ENCODE measurements at regions not wholly inside any gene's neighbourhood (a gene's known extent, or its start where the extent isn't known, plus 50 kb on each side); places are given as distances from the start of the nearest gene placed in this dataset.
"Not testable (repeated sequence)": the region's sequence is repeated elsewhere in the genome, so short reads cannot be mapped to it uniquely, and the experiment has no call there.

DNA sequence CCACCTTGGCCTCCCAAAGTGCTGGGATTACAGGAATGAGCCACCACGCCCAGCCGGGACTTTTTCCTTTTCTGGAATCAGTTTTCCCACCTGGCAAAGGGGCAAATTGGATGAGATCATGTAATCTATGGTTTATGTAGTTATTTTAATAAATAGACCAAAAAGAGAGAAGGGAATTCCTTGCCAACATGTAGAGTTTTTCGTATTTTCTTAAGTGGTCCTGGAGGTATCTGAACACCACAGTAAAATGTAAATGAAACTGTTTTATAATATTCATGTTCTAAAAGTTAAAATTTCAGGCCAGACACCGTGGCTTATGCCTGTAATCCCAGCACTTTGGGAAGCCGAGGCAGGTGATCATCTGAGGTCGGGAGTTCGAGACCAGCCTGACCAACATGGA is 185.1 kb upstream of the ZNF217 start:
- TF ChIP-seq, protein P1, sequence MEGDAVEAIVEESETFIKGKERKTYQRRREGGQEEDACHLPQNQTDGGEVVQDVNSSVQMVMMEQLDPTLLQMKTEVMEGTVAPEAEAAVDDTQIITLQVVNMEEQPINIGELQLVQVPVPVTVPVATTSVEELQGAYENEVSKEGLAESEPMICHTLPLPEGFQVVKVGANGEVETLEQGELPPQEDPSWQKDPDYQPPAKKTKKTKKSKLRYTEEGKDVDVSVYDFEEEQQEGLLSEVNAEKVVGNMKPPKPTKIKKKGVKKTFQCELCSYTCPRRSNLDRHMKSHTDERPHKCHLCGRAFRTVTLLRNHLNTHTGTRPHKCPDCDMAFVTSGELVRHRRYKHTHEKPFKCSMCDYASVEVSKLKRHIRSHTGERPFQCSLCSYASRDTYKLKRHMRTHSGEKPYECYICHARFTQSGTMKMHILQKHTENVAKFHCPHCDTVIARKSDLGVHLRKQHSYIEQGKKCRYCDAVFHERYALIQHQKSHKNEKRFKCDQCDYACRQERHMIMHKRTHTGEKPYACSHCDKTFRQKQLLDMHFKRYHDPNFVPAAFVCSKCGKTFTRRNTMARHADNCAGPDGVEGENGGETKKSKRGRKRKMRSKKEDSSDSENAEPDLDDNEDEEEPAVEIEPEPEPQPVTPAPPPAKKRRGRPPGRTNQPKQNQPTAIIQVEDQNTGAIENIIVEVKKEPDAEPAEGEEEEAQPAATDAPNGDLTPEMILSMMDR (IDR thresholded peaks at IDR 0.05; ENCODE audit: unreplicated experiment), result no peak
- Mint-ChIP-seq H3K36me3 (ENCODE audit: low read depth, unreplicated experiment) (no peaks in the 10 kb centered on the region), H3K4me3 (ENCODE audit: unreplicated experiment) (no peak overlapping the region), H3K27ac (ENCODE audit: unreplicated experiment) (no peak overlapping the region), H3K27me3 (ENCODE audit: unreplicated experiment) (no peaks in the 10 kb centered on the region), H3K4me1 (ENCODE audit: unreplicated experiment) (no peaks in the 10 kb centered on the region), H3K9me3 (ENCODE audit: unreplicated experiment) (no peaks in the 10 kb centered on the region)
- DNase-seq (ENCODE audit: low spot score), result no peak

DNA sequence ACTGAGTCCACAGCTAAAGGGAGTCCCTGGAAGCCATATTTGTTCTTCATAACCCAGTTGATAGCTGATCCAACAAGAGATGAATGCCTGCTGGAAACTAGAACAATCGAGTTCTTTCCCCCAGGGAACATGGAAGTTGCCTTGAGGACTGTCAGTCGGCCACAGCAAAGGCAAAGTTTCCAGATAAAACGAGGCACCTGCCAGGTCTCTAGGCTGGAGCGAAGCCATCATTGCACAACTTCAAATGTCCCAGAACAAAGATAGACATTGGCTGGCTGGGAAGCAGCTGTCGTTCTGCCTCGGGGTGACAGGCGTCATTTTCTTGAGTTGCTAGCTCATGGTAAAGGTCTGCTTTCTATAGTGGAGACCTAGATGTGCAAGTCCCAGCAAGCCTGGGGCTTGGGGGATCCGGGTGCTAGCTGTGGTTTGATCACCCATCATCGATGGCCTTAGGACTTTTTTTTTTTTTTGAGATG is 184.4 kb upstream of the ZNF217 start:
- TF ChIP-seq, protein P1 (IDR thresholded peaks at IDR 0.05; ENCODE audit: unreplicated experiment), result no peak
- H3K36me3 Mint-ChIP-seq (ENCODE audit: low read depth, unreplicated experiment), result no peaks in the 10 kb centered on the region
- no peak overlapping the region for H3K27ac Mint-ChIP-seq (ENCODE audit: unreplicated experiment)
- H3K9me3 Mint-ChIP-seq (ENCODE audit: unreplicated experiment), result no peaks in the 10 kb centered on the region
- no peaks in the 10 kb centered on the region for H3K27me3 Mint-ChIP-seq (ENCODE audit: unreplicated experiment)
- H3K4me3 Mint-ChIP-seq (ENCODE audit: unreplicated experiment), result no peak overlapping the region
- no peaks in the 10 kb centered on the region for H3K4me1 Mint-ChIP-seq (ENCODE audit: unreplicated experiment)
- no peak for DNase-seq (ENCODE audit: low spot score)

DNA sequence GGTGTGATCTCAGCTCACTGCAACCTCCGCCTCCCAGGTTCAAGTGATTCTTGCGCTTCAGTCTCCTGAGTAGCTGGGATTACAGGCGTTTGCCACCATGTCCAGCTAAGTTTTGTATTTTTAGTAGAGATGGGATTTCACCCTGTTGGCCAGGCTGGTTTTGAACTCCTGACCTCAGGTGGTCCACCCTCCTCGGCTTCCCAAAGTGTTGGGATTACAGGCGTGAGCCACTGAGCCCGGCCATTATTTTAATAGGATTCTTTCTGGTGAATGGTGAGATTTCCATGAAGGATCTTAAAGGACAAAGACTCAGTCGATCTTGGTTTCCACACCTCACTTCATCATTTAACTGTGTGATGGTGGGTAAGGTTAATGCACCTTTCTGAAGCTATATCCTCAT is 183.8 kb upstream of the ZNF217 start:
- H3K27ac Mint-ChIP-seq (ENCODE audit: unreplicated experiment); H3K4me1 Mint-ChIP-seq (ENCODE audit: unreplicated experiment); H3K4me3 Mint-ChIP-seq (ENCODE audit: unreplicated experiment); H3K9me3 Mint-ChIP-seq (ENCODE audit: unreplicated experiment); DNase-seq (ENCODE audit: low spot score); H3K27me3 Mint-ChIP-seq (ENCODE audit: unreplicated experiment); H3K36me3 Mint-ChIP-seq (ENCODE audit: low read depth, unreplicated experiment): not testable (repeated sequence)

DNA sequence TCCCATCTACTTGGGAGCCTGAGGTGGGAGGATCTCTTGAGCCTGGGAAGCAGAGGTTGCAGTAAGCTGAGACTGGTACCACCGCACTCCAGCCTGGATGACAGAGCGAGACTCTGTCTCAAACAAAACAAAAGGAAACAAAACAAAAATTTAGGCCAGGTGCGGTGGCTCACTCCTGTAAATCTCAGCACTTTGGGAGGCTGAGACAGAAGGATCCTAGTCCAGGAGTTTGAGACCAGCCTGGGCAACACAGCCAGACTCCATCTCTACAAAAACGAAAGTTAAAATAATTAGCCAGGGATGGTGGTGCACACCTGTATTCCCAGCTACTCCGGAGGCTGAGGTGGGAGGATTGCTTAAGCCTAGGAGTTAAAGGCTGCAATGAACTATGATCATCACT is 183.2 kb upstream of the ZNF217 start:
- Mint-ChIP-seq H3K4me3 (ENCODE audit: unreplicated experiment) (no peak overlapping the region), H3K9me3 (ENCODE audit: unreplicated experiment) (no peaks in the 10 kb centered on the region), H3K27ac (ENCODE audit: unreplicated experiment) (no peak overlapping the region), H3K4me1 (ENCODE audit: unreplicated experiment) (no peaks in the 10 kb centered on the region), H3K27me3 (ENCODE audit: unreplicated experiment) (peaks cover 3% of the 10 kb centered on the region), H3K36me3 (ENCODE audit: low read depth, unreplicated experiment) (no peaks in the 10 kb centered on the region)
- TF ChIP-seq, protein P1 (IDR thresholded peaks at IDR 0.05; ENCODE audit: unreplicated experiment), result no peak
- no peak for DNase-seq (ENCODE audit: low spot score)

DNA sequence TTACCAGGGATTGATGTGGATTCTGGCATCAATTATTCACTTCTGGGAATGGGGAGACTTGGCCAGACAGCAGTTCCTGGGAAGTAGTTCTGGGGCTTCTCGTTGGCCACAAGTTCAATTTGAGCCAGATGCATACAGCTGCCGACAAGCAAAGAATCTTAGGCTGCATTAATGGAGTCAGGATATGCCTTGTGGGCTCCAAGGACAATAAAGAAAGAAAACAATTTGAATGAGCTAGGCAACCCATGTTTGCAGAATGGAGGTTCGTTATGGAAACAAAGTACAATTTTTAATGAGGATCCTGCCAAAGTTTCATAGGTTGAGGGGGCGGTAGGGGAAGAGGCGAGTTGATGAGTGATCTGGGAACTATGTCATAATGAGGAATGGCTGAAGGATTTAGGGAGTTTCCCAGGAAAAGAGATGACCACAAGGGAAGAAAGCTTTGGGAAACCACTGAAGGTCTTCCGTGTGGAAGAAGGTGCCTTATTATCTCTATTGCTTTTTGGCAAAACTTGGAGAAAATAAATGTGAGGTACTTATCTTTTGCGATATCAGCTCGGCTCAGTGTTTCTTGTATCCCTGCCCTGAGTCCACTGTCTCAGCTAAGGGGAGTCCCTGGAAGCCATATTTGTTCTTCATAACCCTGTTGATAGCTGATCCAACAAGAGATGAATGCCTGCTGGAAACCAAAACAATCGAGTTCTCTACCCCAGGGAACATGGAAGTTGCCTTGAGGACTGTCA is 181.0 kb upstream of the ZNF217 start:
- no peak overlapping the region for H3K4me3 Mint-ChIP-seq (ENCODE audit: unreplicated experiment)
- no peak for DNase-seq (ENCODE audit: low spot score)
- TF ChIP-seq, protein P1 (IDR thresholded peaks at IDR 0.05; ENCODE audit: unreplicated experiment), result no peak
- no peaks in the 10 kb centered on the region for H3K4me1 Mint-ChIP-seq (ENCODE audit: unreplicated experiment)
- H3K36me3 Mint-ChIP-seq (ENCODE audit: low read depth, unreplicated experiment), result no peaks in the 10 kb centered on the region
- H3K27ac Mint-ChIP-seq (ENCODE audit: unreplicated experiment), result no peak overlapping the region
- peaks cover 3% of the 10 kb centered on the region for H3K27me3 Mint-ChIP-seq (ENCODE audit: unreplicated experiment)
- H3K9me3 Mint-ChIP-seq (ENCODE audit: unreplicated experiment), result no peaks in the 10 kb centered on the region
